Testis (tissue), 2 donors: ENCODE measurements at regions not wholly inside any gene's neighbourhood (a gene's known extent, or its start where the extent isn't known, plus 50 kb on each side); places are given as distances from the start of the nearest gene placed in this dataset.

Experiments used
- DNase-seq: peaks from one replicate; pipeline ENCODE4 v3.0.0-alpha.2; 2019
- H3K27ac ChIP-seq, 2 donors: fragments of 200-600 bp; sonication (generic); one replicate each; pipeline ENCODE4 v1.5.1; 2019
- H3K27me3 ChIP-seq: fragments of 200-600 bp; sonication (generic); one replicate; pipeline ENCODE4 v1.5.1; 2019
- H3K36me3 ChIP-seq: fragments of 200-600 bp; sonication (generic); one replicate; pipeline ENCODE4 v1.5.1; 2017; ENCODE audit warnings: low read depth; ENCODE audit errors: missing control alignments
- H3K4me1 ChIP-seq: fragments of 200-600 bp; sonication (generic); one replicate; pipeline ENCODE4 v1.5.1; 2019
- H3K4me3 ChIP-seq, 2 donors: fragments of 200-600 bp; sonication (generic); one replicate each; pipeline ENCODE4 v1.5.1; 2017 to 2019
- H3K9me3 ChIP-seq: fragments of 200-600 bp; sonication (generic); one replicate; pipeline ENCODE4 v1.5.1; 2017
- POLR2A ChIP-seq: fragments of 450-650 bp; IDR thresholded peaks from one replicate; pipeline ENCODE4 v1.6.1; 2017; ENCODE audit warnings: antibody characterized with exemption, mild to moderate bottlenecking, moderate library complexity
- WGBS, 2 donors: methylation state at CpG; one replicate each; pipeline ENCODE4 v1.1.5; 2018; 5-methylcytosine and 5-hydroxymethylcytosine counted together
- intact Hi-C: fragments of 100-400 bp; cut with DNase I; formaldehyde crosslinking; loops from one replicate; pipeline ENCODE4 v1.15.1; 2023; ENCODE audit warnings: low total_unique reads
- TF ChIP-seq, protein P1 (sequence below), 3 experiments: fragments of 450-650 bp in 2 of 3; fragments of 200-600 bp in 1 of 3; sonication (generic) in 1 of 3; IDR thresholded peaks; one replicate each; pipeline ENCODE4 v1.5.1; 2016 to 2019; ENCODE audit warnings: antibody characterized with exemption in 3 of 3, mild to moderate bottlenecking in 2 of 3, moderate library complexity in 1 of 3

DNA sequence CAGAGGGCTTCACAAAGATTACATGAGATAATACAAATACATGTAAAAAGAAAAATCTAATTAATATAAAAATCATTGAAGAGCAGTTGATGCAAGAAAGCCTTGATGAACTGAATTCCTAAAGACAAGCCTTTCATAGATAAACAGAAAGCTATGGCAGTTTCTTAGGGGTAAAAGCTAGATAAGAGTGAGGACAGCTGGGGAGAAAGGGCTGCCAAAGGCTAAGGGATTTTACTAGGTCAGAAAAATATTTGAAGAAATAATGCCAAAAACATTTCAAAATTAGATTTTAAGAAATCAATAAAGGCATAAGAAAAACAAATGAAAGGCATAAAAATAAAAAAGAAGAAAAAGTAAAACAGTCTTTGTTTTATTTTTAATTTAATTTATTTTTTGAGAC lies 107.9 kb upstream of the ZNF366 start:
- H3K9me3 ChIP-seq, result no peaks in the 10 kb centered on the region
- intact Hi-C loops, result no loop called here
- DNase-seq, result no peak
- no peak overlapping the region for H3K4me3 ChIP-seq
- no peaks in the 10 kb centered on the region for H3K36me3 ChIP-seq
- H3K27ac ChIP-seq, result no peak overlapping the region
- no peaks in the 10 kb centered on the region for H3K4me1 ChIP-seq
- TF ChIP-seq, protein P1, sequence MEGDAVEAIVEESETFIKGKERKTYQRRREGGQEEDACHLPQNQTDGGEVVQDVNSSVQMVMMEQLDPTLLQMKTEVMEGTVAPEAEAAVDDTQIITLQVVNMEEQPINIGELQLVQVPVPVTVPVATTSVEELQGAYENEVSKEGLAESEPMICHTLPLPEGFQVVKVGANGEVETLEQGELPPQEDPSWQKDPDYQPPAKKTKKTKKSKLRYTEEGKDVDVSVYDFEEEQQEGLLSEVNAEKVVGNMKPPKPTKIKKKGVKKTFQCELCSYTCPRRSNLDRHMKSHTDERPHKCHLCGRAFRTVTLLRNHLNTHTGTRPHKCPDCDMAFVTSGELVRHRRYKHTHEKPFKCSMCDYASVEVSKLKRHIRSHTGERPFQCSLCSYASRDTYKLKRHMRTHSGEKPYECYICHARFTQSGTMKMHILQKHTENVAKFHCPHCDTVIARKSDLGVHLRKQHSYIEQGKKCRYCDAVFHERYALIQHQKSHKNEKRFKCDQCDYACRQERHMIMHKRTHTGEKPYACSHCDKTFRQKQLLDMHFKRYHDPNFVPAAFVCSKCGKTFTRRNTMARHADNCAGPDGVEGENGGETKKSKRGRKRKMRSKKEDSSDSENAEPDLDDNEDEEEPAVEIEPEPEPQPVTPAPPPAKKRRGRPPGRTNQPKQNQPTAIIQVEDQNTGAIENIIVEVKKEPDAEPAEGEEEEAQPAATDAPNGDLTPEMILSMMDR (IDR thresholded peaks at IDR 0.05), result no peak
- H3K27me3 ChIP-seq, result no peaks in the 10 kb centered on the region

DNA sequence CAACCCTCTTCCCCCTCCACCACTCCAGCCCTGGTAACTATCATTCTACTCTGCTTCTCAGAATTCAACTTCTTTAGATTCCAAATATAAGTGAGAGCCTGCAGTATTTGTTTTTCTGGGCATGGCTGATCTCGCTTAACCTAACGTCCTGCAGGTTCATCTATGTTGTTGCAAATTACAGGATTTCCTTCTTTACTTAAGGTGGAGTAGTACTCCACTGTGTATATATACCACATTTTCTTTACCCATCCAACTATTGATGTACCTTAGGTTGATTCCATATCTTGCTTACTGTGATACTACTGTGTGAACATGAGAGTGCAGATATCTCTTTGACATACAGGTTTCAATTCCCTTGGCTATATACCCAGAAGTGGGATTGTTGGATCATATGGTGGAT lies 106.3 kb upstream of the ZNF366 start:
- H3K9me3 ChIP-seq, result no peaks in the 10 kb centered on the region
- intact Hi-C loops, result no loop called here
- no peaks in the 10 kb centered on the region for H3K27me3 ChIP-seq
- no peaks in the 10 kb centered on the region for H3K36me3 ChIP-seq
- DNase-seq, result no peak
- TF ChIP-seq, protein P1 (IDR thresholded peaks at IDR 0.05), result no peak
- no peak for TF ChIP-seq POLR2A
- no peak overlapping the region for H3K4me3 ChIP-seq
- H3K27ac ChIP-seq, result no peak overlapping the region
- H3K4me1 ChIP-seq, result no peaks in the 10 kb centered on the region
- WGBS, 2 donors, result 88 to 91% methylated on average over 2 of the region's 2 CpGs

DNA sequence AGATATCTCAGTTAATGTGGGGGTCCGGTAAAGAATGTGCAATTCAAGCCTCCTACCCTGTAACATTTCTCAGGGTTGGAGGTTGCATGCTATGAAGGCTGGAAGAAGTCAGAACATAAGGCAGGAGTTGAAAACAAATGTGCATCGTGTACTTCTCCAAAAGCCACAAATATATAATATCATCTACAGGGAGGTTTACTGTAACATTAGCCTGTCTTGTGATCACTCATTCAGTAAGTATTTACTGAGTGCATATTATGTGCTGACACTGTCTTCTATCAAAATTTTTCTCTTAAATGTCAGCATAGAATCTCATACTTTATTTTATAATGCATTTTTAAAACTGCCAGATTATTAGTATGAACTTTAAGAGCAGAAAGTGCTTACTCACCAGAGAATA lies 105.6 kb upstream of the ZNF366 start:
- Histone ChIP-seq H3K27ac (no peak overlapping the region), H3K27me3 (no peaks in the 10 kb centered on the region), H3K36me3 (no peaks in the 10 kb centered on the region), H3K4me1 (no peaks in the 10 kb centered on the region), H3K4me3 (no peak overlapping the region), H3K9me3 (no peaks in the 10 kb centered on the region)
- no peak for TF ChIP-seq POLR2A
- no peak for DNase-seq
- intact Hi-C loops, result no loop called here
- 58 to 75% methylated on average over 2 of the region's 2 CpGs for WGBS, 2 donors

DNA sequence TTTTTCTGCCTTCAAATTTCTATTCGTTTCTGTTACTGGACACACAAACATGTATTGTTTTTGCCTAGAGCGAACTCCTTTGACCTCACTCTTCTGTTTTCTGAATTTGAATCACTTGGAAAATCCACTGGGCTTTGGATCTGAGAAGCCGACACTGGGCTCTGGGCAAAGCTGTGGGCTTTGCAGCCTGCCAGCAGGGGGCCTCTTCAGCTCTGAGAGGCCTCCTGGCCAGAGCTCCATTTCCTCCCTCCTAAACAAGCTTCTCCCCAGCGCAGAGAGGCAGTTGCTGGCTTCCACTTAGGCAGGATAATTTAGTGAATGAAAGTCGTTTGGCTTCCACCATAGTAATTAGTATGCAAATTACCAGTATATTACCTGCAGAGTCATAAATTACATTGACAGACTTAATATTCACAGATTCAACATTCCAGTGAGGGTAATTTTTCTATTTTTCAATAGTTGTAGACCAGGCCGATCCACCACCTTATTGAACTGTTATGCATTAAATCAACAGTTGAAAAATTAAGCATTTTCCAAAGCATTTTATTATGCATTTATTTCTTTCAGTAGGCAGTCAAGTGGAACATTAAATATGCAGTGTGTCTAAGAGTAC lies 104.0 kb upstream of the ZNF366 start:
- Histone ChIP-seq H3K4me3 (no peak overlapping the region), H3K36me3 (no peaks in the 10 kb centered on the region), H3K4me1 (no peaks in the 10 kb centered on the region), H3K9me3 (no peaks in the 10 kb centered on the region), H3K27me3 (no peaks in the 10 kb centered on the region), H3K27ac (no peak overlapping the region)
- intact Hi-C loops, result no loop called here
- TF ChIP-seq POLR2A, result no peak
- TF ChIP-seq, protein P1 (IDR thresholded peaks at IDR 0.05), result peak; percentile 59 to 90 (median 63)
- WGBS, 2 donors, result 29 to 33% methylated on average over 6 of the region's 6 CpGs
- peak; percentile 83 for DNase-seq

DNA sequence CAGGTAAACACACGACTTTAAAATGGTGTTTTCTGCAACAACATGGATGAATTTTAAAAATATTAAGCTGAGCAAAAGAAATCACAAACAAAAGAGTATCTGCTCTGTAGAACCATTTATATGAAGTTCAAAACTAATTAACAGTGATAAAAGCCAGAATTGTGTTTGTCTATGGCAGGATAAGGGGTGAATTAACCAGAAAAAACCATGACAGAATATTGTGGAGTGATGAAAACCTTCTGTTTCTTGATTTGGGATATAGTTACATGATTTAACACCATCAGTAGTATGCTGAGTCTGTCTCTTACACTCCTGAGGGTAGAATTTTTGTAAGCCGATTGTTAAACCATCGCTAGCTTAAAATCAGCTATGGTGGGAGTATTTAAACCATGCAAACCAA lies 101.7 kb upstream of the ZNF366 start:
- Histone ChIP-seq H3K9me3 (no peaks in the 10 kb centered on the region), H3K4me1 (peaks cover 5% of the 10 kb centered on the region), H3K36me3 (no peaks in the 10 kb centered on the region), H3K27me3 (no peaks in the 10 kb centered on the region), H3K4me3 (no peak overlapping the region), H3K27ac (no peak overlapping the region)
- 85 to 86% methylated on average over 3 of the region's 3 CpGs for WGBS, 2 donors
- TF ChIP-seq, protein P1 (IDR thresholded peaks at IDR 0.05), result no peak
- TF ChIP-seq POLR2A, result no peak
- DNase-seq, result no peak
- intact Hi-C loops, result no loop called here
